GM19043 (cell line): ENCODE measurements at regions not wholly inside any gene's neighbourhood (a gene's known extent, or its start where the extent isn't known, plus 50 kb on each side); places are given as distances from the start of the nearest gene placed in this dataset.

ENCODE experiments used
- ATAC-seq: cut with Tn5 transposase; IDR thresholded peaks from one replicate; pipeline ENCODE4 v1.9.1; 2021; ENCODE audit warnings: low read depth; ENCODE audit not compliant: unreplicated experiment

DNA sequence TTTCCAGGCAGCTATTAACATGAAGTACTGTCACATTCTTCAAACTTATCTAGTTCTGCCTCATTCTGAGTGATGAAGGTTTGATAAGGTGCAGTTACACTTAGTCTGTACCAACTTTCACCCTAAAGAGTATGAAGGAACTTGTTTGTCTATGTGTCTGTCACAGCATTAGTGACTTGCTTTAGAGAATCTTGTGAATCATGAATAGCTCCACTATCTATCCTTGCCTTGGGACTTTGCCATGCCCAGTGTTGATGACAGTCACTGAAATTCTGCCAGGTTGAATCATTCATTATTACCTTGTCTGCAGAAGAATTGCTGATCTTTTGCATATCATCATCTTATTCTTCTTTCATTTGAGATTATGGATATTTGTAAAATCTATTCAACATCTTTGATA lies 50.9 kb upstream of the A1CF start:
- ATAC-seq: no peak

DNA sequence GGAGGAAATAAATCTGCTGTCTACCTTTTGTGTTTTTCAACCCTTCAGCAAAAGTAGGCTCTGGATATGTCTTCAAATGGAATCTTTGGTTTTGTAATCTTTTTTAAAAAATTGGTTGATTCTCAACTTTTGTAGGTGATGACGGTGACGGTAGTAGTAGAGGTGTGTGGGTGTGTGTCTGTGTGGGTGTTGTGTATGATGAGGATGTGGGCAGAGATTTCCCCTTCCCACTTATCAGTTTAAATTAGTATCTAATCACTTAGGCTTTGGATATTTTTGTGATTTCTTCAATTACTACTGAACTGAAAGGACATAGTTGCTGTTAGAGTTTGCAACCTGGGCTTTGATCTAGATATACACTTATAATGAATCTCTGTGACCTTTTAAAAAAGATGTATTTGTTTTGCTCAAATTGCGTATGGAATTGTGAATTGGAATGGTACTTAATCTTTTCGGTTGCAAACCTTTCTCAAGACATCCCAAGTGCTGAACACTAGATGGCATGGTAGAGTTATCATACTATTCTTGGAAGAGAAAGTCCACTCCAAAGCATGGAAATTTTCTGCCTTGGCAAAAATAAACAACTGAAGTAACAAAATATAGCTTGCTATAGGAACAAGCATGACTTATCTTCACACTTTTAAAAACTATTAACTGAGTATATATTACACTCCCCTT lies 51.9 kb upstream of the A1CF start:
- ATAC-seq: no peak

DNA sequence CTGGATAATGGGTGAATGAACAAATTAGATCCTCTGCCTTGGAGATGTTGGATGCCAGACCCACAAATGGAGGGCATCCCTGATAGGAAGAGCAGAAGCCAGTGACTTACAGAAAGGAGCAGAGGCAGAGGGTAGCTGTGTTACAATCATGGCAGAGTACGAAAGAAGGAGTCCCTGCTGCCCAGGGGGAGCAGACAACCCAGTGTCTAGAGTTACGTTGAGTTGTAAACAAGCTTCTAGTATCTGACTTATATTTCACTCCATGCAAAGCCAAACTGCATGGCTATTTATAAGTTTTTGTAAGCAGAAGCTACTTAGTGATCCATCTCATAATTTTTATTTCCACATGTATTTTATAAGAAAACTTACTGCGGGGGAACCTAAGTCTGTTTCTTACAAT lies 56.2 kb upstream of the A1CF start:
- no peak for ATAC-seq

DNA sequence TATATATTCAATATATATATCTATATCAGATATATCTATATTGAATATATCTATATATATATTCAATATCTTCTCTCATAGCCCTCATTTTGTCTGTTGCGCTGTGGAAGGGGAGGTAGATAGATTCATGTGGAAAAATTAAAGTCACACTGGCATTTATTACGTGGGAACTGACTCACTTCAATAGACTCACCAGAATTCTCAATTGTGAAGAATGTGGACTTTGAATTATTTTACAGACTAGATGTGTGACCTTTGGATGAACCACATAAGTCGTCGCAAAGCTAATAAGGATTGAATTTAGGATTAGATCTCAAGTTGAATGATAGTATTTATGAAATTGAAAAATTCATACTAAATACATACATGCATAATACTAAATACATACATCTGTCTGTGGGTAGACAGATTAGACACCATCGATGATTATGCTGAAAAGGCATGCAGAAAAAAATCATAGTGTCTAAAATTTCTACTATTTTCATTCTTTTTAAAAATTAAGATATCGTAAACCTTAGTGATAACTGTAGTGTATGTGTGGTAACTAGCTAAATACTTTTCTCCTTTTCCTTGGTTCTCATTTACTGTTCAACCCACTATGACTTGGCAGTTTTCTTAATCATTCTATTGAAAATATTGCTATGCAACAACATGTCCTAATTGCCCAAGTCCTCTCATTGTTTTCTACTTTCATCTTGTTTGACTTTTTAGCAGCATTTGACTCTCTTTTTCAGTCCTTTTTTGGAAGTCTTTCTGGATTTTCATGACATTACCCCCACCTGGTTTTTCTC lies 61.8 kb upstream of the A1CF start:
- no peak for ATAC-seq

DNA sequence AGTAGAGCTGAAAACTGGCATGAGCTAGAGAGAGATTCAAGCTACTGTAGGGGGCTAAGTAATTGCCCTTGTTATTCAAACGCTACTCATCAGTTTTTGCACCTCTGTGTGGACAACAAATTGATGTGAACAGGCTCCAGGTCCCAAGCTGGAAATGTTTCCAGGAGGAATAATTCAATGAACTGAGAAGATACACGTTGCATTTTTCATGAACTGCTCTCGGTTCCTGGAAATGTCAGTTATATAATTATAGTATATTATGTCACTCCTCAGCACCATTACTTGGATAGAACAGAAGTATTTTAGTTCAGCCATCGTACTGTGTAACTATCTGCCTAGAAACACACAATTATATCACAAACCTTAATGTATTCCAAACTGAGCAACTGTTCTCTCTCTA lies 65.9 kb upstream of the A1CF start:
- no peak for ATAC-seq

DNA sequence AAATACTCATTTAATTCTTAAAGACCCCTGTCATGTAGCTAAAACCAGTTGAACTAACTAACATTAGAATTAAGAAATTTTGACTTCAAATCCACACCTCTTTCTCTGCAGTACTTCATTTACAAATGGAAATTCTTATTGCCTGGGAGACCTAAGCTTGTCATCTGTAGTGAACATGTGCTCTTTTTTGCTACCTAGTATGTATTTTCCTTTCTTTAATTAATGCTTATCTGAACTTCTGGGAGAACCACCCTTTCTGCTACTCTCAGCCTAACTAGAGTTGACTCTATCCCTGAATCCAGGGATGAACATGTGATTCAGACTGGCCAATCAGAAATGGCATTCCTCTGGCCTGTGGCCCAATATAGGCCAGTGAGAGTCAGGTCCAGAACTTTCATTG lies 75.9 kb upstream of the A1CF start:
- ATAC-seq: no peak

DNA sequence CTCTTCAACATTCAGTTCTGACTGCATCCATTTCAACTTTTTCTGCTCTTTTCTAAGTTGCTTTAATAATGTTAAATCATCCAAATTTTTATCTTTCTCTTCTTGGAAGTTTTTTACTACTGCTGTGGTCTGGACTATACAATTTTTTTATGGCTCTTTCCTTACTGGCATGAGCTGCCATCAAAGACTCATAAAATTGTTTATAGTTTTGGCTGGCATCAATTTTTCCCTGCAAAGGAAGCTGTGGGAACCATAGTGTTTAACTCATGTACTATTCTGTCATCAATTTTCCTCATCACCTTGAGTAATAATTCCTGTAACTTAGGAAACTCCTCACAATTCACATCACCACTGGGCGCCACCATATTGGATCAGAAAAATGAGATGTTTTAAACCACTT lies 77.6 kb upstream of the A1CF start:
- no peak for ATAC-seq

DNA sequence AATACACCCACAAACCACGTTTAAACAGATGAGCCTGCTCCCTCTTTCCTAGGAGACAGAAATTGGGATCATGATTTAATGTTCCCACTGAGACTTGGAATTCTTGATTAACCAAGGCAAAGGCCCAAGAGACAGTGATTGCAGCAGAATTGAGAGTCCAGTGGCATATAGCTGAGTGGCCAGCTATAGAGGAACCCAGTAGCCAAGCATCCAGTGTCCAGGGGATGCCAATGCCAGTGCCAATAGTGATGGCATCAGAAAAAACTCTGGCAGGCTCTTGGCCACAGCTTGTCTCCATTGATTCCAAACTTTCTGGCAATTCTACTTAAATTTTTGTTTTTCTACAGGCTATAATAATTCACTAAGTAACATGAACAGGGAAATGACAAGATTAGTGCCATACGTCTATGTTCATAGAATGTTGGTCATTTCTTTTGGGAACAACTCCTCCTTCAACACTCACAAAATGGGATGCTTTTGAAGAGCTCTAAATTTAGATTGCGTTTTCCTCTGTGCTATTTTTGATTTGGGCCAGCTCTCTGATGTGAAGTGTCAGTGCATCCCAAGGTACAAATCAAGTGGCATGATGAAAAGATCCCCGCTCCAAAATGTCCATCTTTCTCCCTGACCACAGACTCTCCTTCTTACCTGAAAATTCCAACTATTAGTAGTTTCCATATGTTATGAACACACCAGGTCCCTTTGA lies 83.1 kb upstream of the A1CF start:
- ATAC-seq: no peak

DNA sequence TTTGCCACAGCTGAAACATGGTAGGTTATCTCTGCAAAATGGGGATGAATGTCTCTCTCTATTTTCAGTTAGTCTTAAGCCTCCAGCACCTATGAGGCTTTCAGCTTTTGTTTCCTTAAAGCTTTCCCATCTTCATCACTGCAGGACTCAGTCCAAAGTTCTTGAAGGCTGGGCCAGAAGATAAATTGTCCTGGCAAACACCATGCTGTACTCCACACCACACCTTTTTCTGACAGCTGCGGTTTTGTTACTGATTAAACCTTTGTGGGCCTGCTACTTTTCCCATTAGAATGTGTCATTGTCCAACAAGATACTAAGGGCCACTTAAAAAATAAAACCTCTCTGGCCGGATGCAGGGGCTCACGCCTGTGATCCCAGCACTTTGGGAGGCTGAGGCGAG lies 87.2 kb upstream of the A1CF start:
- no peak for ATAC-seq

DNA sequence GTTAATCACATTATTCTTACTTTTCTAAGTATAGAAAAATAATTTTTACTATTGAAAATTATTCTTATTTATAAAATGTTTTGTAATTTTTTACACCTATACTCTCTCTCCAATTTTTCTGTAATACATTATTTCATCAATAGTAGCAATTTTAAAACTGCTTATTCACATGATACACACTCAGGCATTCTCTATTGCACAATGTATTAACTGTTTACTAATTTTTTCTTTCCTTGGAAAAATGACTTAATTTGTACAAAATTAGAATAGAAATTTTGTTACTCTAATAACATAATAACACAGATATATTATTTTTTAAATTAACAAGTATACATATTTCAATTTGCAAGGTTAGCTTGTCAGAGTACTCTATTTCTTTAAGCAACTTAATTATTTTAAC lies 92.9 kb upstream of the PRKG1 start:
- ATAC-seq: no peak

DNA sequence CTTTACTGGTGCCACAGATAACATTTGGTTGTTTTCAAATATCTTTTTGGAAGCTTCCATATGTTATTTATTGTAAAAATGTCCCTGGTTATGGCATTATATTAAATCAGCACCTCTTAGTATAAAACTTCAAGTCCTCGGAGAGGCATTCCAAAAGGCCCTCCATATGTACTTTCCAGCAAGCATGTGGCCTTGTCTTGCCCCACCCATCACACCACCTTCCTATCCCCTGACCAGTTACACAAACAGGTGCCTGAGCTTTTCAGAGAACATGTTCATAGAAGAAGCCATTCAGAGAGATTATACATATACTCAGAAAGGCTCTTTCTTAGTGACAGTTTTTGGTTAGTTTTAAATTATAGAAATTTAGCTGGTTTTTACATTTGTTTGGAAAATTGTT lies 92.4 kb upstream of the PRKG1 start:
- no peak for ATAC-seq

DNA sequence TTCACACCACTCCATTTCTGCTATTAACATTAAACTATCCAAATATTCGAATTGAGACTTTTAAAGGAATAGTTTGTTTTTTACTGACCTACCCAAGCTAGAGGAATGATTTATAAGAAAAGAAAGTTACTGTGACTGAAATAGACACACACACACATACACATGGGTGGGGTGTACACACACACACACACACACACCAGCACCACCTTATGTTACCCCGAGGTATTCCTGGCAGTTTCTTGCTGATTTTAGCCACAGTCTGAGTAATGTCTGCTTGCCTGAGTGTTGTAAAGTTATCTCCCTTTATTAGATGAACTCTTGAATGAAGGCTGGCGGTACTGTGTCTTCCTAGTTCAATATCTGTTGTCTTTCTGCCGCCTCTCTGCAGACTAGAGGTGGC lies 91.3 kb upstream of the PRKG1 start:
- no peak for ATAC-seq

DNA sequence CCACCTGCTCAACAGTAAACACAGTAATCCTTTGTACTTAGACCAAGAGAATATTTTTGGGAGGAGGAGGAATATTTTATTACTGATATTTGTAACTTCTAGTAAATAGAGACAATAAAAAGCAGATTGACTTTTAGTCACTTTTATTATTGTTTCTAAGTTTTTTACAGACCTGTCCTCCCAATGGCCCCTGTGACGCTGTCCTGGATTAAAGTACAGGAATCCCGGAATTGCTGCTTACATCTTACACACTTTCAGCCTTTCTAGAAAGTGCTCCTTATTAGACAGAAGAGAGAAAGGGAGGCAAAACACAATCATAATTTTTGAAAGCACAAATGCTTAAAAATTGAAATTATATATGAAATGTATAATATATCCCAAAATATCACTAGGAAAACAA lies 86.4 kb upstream of the PRKG1 start:
- no peak for ATAC-seq

DNA sequence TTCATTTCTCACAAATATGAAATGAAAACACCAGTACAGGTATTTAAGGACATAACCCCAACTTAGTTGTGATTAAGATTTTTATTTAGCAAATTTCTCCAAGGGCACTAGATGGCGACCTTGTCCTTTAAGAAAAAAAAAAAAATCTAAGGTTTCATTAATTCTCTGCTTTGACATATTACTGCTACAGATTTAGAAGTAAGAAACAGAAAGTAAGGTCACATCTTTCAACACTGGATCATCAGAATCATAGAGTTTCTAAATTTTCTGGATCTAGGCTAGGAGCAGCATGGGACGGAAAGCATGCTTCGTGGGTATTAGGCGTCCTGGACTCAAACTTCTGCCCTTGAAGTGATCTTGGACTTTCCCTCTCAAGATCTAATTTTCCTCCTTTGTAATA lies 85.5 kb upstream of the PRKG1 start:
- no peak for ATAC-seq

DNA sequence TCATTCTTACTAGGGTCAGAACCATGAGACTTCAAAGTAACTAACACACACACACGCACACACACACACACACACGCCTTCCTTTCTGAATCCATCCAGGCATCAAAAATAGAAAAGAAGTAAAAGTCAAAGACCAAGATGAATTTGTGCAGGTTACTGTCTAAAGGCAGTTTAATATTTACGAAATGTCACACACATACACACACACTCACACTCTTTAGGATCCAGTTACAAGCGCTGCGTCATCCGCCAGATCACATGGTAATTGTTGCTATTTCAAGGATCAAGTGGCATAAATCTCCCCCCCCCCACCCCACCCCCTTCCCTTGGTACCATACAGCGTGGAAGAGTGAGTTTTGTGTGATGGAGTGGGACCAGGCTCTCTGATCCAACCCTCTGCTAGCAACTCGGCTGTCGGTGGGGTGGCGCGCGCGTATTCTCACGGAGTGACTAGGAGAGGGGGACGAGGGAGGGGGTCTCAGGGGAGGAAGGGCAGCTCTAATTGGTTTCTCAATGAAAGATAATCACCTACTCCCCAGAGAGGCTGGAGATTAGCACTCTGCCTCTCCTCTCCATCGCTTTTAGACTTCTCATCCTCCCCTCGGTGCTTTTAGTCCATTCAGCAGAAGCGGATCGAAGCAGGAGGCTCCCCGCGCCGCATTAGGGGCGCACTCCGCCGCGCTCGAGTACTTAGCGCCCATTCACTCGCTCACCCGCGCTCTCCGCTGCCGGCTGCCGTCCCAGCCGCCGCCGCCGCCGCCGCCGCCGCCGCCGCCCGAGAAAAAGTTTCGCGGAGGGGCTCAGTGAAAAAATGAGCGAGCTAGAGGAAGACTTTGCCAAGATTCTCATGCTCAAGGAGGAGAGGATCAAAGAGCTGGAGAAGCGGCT lies 83.5 kb upstream of the PRKG1 start:
- no peak for ATAC-seq

DNA sequence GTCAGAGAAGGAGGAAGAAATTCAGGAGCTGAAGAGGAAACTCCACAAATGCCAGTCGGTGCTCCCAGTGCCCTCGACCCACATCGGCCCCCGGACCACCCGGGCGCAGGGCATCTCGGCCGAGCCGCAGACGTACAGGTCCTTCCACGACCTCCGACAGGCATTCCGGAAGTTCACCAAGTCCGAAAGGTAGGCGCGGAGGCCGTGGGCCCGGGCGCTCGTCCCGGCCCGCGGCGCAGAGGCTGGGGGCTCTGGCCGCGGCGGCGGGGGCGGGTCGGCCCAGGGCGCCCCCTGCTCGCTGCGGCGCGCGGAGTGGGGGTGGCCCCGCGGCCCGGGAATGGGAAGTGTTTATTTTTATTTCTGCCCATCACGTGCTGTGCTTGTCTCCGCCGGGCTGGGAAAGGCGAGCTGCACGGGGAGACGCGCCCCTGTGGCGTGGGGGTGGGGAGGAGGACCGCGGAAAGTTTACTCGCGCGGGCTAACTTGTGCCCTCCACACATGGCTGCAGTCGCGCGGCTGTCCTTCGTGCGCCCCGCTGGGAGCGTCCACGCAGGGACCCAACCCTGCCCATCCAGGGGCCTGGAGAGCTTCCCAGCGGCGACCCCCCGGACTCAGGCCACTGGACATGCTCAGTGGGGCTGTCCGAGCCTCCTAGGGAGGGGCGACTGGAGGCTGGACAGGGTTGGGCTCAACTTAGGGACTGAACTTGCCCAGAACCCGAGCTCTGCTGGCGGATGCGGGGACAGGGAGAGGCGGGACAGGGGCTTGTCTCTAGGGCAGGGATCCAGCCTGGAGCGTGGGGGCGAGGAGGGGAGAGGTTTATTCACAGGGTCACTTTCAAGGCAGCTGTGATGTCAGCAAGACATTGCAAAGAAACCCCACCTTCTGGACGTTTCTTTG lies 82.6 kb upstream of the PRKG1 start:
- no peak for ATAC-seq

DNA sequence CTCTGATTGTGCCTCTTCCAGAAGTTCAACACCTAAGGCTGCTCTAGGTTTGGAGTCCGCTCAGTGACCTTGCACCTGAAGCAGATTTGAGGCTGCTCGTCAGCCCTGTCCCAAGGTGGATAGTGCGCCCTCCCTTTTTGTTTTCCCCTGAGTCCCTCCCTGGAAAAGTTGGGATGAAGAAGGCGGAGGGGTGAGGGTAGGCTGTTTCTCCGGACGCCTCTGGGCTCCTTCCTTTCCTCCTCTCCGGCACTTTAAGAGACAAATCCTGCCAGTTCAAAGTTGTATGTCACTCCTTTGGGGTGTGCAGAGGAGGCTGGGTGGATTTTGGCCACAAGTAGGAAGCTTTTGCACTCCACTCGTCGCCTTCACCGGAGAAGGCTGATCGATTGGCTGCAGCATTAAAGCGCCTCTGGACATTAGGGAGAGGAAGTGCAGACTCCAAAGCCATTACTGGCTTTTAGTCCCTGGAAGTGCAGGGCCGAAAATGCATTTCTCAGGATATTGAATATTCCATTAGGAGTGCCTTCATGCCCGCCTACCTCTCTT lies 81.9 kb upstream of the PRKG1 start:
- no peak for ATAC-seq

DNA sequence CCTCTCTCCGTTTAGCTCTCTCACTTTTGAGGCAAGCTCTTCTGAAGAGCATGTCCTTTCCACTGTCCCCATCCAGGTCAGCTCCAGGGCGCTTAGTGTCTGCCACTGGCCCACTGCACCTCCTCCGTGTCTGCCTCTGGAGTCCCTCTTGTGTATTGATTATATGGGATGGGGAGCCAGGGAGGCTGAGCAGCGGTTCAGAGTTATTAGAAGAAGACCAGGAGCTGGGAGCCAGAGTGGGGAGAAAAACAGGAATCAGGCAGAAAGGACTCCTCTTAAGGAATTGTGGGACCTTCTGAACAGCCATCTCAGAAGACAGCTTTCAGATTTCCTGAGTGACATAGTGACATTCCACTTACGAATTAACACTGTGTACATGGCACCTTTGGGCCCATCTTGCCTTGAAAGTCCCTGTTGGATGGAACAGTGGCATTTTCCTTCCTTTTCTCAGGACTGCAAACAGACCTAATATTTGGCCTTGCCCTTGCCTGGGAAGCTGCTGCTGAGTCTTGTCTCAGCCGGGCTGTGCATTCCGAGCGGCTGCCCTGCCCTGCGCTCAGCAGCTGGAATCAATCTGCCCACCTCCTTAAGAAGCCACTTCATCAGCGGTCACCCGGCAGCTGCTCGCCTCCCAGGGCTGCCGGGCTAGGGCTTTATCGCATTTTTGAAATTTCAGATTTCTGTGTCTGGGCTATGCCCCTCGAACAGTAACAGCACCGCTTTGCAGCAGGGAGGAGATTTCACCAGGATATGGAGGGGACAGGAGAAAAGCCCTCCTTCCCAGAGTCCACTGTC lies 81.1 kb upstream of the PRKG1 start:
- ATAC-seq: no peak

DNA sequence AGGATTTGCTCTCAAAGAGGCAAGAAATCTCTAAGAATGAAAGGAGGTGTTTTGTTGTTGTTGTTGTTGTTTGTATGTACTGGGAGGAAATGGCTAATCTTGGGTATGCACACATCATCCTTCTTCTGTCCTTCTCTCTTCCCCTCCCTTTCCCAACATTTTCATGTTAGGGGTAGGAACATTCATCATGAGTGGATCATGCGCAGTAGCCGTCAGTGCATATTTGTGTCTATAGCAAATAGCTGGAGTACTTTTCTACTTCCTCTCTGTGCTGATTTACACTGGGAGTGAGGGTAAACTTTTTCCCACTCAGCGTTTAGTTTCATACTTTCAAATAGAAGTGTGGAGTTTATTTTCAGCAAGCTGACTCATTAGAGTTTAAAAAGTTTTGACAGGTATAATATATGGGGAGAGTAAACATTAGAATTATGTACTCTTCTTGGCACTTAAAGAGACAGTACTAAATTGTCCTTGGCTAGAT lies 80.5 kb upstream of the PRKG1 start:
- ATAC-seq: no peak
